OCI-LY1 (cell line): ENCODE measurements at regions not wholly inside any gene's neighbourhood (a gene's known extent, or its start where the extent isn't known, plus 50 kb on each side); places are given as distances from the start of the nearest gene placed in this dataset.

Source experiments
- CTCF ChIP-seq: fragments of 200-600 bp; sonication (generic), shearing (Covaris generic); IDR thresholded peaks from 2 replicates; pipeline ENCODE4 v1.5.1; 2017; ENCODE audit warnings: mild to moderate bottlenecking, antibody characterized with exemption, low read length, moderate library complexity, mixed read lengths
- EZH2 ChIP-seq: fragments of 200-600 bp; sonication (generic), shearing (Covaris generic); IDR thresholded peaks from 2 replicates; pipeline ENCODE4 v1.8.0; 2017; ENCODE audit warnings: borderline replicate concordance, mixed run types, mild to moderate bottlenecking, antibody characterized with exemption, low read length, moderate library complexity, mixed read lengths

GRCh38 chr15:70584441-70584837 is 178.9 kb downstream of the UACA start:
- TF ChIP-seq CTCF (no peak), EZH2 (no peak)
